Right lobe of liver (tissue), 4 donors: ENCODE measurements at regions not wholly inside any gene's neighbourhood (a gene's known extent, or its start where the extent isn't known, plus 50 kb on each side); places are given as distances from the start of the nearest gene placed in this dataset.

Experiments
- POLR2A ChIP-seq: fragments of 450-650 bp; IDR thresholded peaks from one replicate; pipeline ENCODE4 v1.6.1; 2017; ENCODE audit warnings: antibody characterized with exemption, mild to moderate bottlenecking
- TF ChIP-seq, protein P1 (sequence below), 4 donors: fragments of 200-600 bp in 3 of 4; fragments of 450-650 bp in 1 of 4; IDR thresholded peaks; one replicate each; pipeline versions ENCODE4 v1.5.1 to v1.8.0; 2016 to 2022; ENCODE audit warnings: antibody characterized with exemption in 4 of 4, mild to moderate bottlenecking in 2 of 4
- donor health status: DM: no; HTN: no; CAD: no.
- donor health status: DM: no; HTN: no; CAD: no.
- donor health status: DM: no; HTN: yes; CAD: no.

DNA sequence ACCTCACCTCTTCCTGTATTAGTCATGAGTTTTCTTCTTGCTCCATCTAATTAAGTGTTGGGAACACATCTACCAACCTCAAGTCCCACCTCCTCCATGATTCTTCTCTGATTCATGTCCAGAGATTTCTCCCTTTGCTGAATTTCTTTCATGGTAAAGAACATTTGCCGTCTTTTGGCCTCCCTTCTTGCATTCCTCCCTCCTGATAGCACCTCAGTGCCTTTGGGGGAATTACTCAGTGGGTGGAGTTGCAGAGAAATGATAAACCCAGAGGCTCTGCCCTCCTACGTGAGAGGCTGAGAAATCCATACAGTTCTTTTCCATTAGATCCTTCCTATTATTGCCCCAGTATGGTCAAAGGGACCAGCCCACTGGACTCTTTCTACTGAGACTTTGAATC is 651.9 kb downstream of the SLC4A3 start:
- no peak for TF ChIP-seq POLR2A
- TF ChIP-seq, protein P1, sequence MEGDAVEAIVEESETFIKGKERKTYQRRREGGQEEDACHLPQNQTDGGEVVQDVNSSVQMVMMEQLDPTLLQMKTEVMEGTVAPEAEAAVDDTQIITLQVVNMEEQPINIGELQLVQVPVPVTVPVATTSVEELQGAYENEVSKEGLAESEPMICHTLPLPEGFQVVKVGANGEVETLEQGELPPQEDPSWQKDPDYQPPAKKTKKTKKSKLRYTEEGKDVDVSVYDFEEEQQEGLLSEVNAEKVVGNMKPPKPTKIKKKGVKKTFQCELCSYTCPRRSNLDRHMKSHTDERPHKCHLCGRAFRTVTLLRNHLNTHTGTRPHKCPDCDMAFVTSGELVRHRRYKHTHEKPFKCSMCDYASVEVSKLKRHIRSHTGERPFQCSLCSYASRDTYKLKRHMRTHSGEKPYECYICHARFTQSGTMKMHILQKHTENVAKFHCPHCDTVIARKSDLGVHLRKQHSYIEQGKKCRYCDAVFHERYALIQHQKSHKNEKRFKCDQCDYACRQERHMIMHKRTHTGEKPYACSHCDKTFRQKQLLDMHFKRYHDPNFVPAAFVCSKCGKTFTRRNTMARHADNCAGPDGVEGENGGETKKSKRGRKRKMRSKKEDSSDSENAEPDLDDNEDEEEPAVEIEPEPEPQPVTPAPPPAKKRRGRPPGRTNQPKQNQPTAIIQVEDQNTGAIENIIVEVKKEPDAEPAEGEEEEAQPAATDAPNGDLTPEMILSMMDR (IDR thresholded peaks at IDR 0.05) = no peak
